Omental fat pad (tissue), 3 donors: ENCODE measurements at regions not wholly inside any gene's neighbourhood (a gene's known extent, or its start where the extent isn't known, plus 50 kb on each side); places are given as distances from the start of the nearest gene placed in this dataset.

ENCODE experiments used
- ATAC-seq: fragments of 150-250 bp; one replicate; pipeline ENCODE4 v1.9.1; 2016; ENCODE audit warnings: mild to moderate bottlenecking, moderate library complexity; ENCODE audit not compliant: low FRiP score
- DNase-seq: peaks from one replicate; pipeline ENCODE4 v3.0.0-alpha.2; 2019; ENCODE audit warnings: low spot score
- CTCF ChIP-seq, 3 donors: fragments of 450-650 bp; IDR thresholded peaks; one replicate each; pipeline ENCODE4 v1.5.1; 2016 to 2017; ENCODE audit warnings: antibody characterized with exemption in 3 of 3, mild to moderate bottlenecking in 3 of 3, moderate library complexity in 2 of 3

GRCh38 chr5:100446879-100447430 lies 88.2 kb upstream of the FAM174A start:
- no peak for DNase-seq

GRCh38 chr5:100444961-100445360 lies 90.2 kb upstream of the FAM174A start:
- no peak for TF ChIP-seq CTCF (IDR thresholded peaks at IDR 0.05)
- ATAC-seq (no peak), DNase-seq (no peak)

More at GRCh38 chr5:100446879-100447430, 88.2 kb upstream of the FAM174A start:
- no peak for TF ChIP-seq CTCF (IDR thresholded peaks at IDR 0.05)
- no peak for ATAC-seq

GRCh38 chr5:100434815-100435214 lies 100.4 kb upstream of the FAM174A start:
- TF ChIP-seq CTCF (IDR thresholded peaks at IDR 0.05), result no peak
- DNase-seq, result no peak
- ATAC-seq, result no peak

GRCh38 chr5:100432741-100433140 lies 102.4 kb upstream of the FAM174A start:
- no peak for TF ChIP-seq CTCF (IDR thresholded peaks at IDR 0.05)
- DNase-seq (no peak), ATAC-seq (no peak)

- DNase-seq, result no peak
- TF ChIP-seq CTCF (IDR thresholded peaks at IDR 0.05), result no peak
- ATAC-seq, result no peak
These were observed 104.6 kb upstream of the FAM174A start for GRCh38 chr5:100430268-100431195.

GRCh38 chr5:100424787-100425186 lies 110.4 kb upstream of the FAM174A start:
- DNase-seq (no peak), ATAC-seq (no peak)
- TF ChIP-seq CTCF (IDR thresholded peaks at IDR 0.05), result no peak

GRCh38 chr5:100424017-100424416 lies 111.2 kb upstream of the FAM174A start:
- DNase-seq, result no peak
- no peak for TF ChIP-seq CTCF (IDR thresholded peaks at IDR 0.05)
- no peak for ATAC-seq
